ENCODE measurements at regions not wholly inside any gene's neighbourhood (a gene's known extent, or its start where the extent isn't known, plus 50 kb on each side); places are given as distances from the start of the nearest gene placed in this dataset.

DNA sequence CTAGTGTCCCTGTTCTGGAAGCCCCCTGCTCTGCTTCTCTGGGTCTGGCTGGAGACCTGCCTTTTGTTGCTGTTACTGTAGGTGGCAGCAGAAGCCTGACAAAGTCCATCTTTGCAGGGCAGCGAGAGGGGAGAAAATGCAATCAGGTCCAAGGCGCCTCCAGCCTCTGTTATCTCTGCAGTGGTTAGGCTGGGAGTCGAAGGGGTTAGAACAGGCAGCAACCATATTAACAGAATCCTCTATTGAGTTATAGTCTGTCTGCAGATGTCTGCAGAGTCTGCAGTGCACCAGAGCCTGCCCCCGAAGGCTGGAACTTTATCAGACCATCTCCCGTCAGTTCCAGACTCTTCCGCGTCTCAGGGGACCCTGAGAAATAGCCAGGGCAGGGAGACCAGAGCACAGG lies 404.9 kb upstream of the EEF2KMT start:
- Histone ChIP-seq H3K4me2 (no peak overlapping the region), H3K27me3 (ENCODE audit: insufficient read depth) (no peaks in the 10 kb centered on the region), H3K36me3 (ENCODE audit: insufficient read depth) (no peaks in the 10 kb centered on the region), H3K4me1 (ENCODE audit: insufficient read depth) (no peaks in the 10 kb centered on the region), H3K27ac (ENCODE audit: low read depth) (no peak overlapping the region), H3K4me3 (no peak overlapping the region), H3F3A (replicated peaks; ENCODE audit: low read depth) (no peaks in the 10 kb centered on the region), H3K9me2 (ENCODE audit: insufficient read depth) (no peaks in the 10 kb centered on the region), H2AFZ (0 out of 2 replicates have a peak overlapping the region, but pooled peaks have one; percentile 43), H4K20me1 (replicated peaks; ENCODE audit: insufficient read depth) (no peaks in the 10 kb centered on the region), H3K79me2 (replicated peaks; ENCODE audit: insufficient read depth) (no peaks in the 10 kb centered on the region)
- peaks cover 19% of the 10 kb centered on the region for H3K4me1 Mint-ChIP-seq
- peak; percentile 76 for DNase-seq (ENCODE audit: low spot score)
- H3K27me3 Mint-ChIP-seq (ENCODE audit: insufficient read depth, low read depth, poor library complexity), result peaks cover 2% of the 10 kb centered on the region
- TF ChIP-seq CTCF (conservative IDR thresholded peaks at IDR 0.05; ENCODE audit: low read depth in 2 of 2) (peak; percentile 67 to 86), NANOG (IDR thresholded peaks at IDR 0.05; ENCODE audit: borderline replicate concordance) (no peak)
- peak; percentile 89 for ATAC-seq
- H3K4me3 Mint-ChIP-seq, result no peak overlapping the region
- H3K9me3 Mint-ChIP-seq, result peaks cover 5% of the 10 kb centered on the region; the same call in 1 of the 3 replicates
- H3K27ac Mint-ChIP-seq, result no peak overlapping the region
- no peaks in the 10 kb centered on the region for H3K36me3 Mint-ChIP-seq (ENCODE audit: low read depth)

- no peak overlapping the region for H2AFZ ChIP-seq
- H3K36me3 ChIP-seq (ENCODE audit: insufficient read depth), result no peaks in the 10 kb centered on the region
- H3K27me3 ChIP-seq (ENCODE audit: insufficient read depth), result no peaks in the 10 kb centered on the region
- DNase-seq (ENCODE audit: low spot score) (no peak), ATAC-seq (no peak)
- H3K4me3 ChIP-seq, result no peak overlapping the region
- H3K27ac ChIP-seq (ENCODE audit: low read depth), result no peak overlapping the region
- no peaks in the 10 kb centered on the region for H4K20me1 ChIP-seq (replicated peaks; ENCODE audit: insufficient read depth)
- Mint-ChIP-seq H3K4me1 (peaks cover 13% of the 10 kb centered on the region), H3K4me3 (no peak overlapping the region), H3K27ac (no peak overlapping the region), H3K36me3 (ENCODE audit: low read depth) (no peaks in the 10 kb centered on the region), H3K27me3 (ENCODE audit: insufficient read depth, low read depth, poor library complexity) (peaks cover 3% of the 10 kb centered on the region), H3K9me3 (peaks cover 5% of the 10 kb centered on the region; the same call in 1 of the 3 replicates)
- H3K4me1 ChIP-seq (ENCODE audit: insufficient read depth), result no peaks in the 10 kb centered on the region
- no peaks in the 10 kb centered on the region for H3F3A ChIP-seq (replicated peaks; ENCODE audit: low read depth)
- H3K9me2 ChIP-seq (ENCODE audit: insufficient read depth), result no peaks in the 10 kb centered on the region
- no peaks in the 10 kb centered on the region for H3K79me2 ChIP-seq (replicated peaks; ENCODE audit: insufficient read depth)
- H3K4me2 ChIP-seq, result no peak overlapping the region
- no peak for TF ChIP-seq EZH2 (IDR thresholded peaks at IDR 0.05; ENCODE audit: low read depth, unreplicated experiment)
- no peak for TF ChIP-seq CTCF (conservative IDR thresholded peaks at IDR 0.05; ENCODE audit: low read depth in 2 of 2)
Measured at GRCh38 chr16:5500526-5500925, 402.9 kb upstream of the EEF2KMT start.

GRCh38 chr16:5498562-5498961 lies 401.0 kb upstream of the EEF2KMT start:
- no peak for TF ChIP-seq EZH2 (IDR thresholded peaks at IDR 0.05; ENCODE audit: low read depth, unreplicated experiment)
- TF ChIP-seq, protein P1, sequence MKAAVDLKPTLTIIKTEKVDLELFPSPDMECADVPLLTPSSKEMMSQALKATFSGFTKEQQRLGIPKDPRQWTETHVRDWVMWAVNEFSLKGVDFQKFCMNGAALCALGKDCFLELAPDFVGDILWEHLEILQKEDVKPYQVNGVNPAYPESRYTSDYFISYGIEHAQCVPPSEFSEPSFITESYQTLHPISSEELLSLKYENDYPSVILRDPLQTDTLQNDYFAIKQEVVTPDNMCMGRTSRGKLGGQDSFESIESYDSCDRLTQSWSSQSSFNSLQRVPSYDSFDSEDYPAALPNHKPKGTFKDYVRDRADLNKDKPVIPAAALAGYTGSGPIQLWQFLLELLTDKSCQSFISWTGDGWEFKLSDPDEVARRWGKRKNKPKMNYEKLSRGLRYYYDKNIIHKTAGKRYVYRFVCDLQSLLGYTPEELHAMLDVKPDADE (IDR thresholded peaks at IDR 0.05), result no peak
- H3K27ac Mint-ChIP-seq, result no peak overlapping the region
- no peak overlapping the region for H3K4me3 ChIP-seq

More at GRCh38 chr16:5498562-5498961, 401.0 kb upstream of the EEF2KMT start:
- DNase-seq (ENCODE audit: low spot score), result no peak
- Histone ChIP-seq H3F3A (replicated peaks; ENCODE audit: low read depth) (no peaks in the 10 kb centered on the region), H3K27ac (ENCODE audit: low read depth) (no peak overlapping the region), H4K20me1 (replicated peaks; ENCODE audit: insufficient read depth) (no peaks in the 10 kb centered on the region), H3K9me2 (ENCODE audit: insufficient read depth) (no peaks in the 10 kb centered on the region), H3K79me2 (replicated peaks; ENCODE audit: insufficient read depth) (no peaks in the 10 kb centered on the region), H3K4me1 (ENCODE audit: insufficient read depth) (no peaks in the 10 kb centered on the region), H3K27me3 (ENCODE audit: insufficient read depth) (no peaks in the 10 kb centered on the region), H3K4me2 (no peak overlapping the region), H3K36me3 (ENCODE audit: insufficient read depth) (no peaks in the 10 kb centered on the region), H2AFZ (no peak overlapping the region)
- H3K4me3 Mint-ChIP-seq, result no peak overlapping the region
- H3K9me3 Mint-ChIP-seq, result peaks cover 5% of the 10 kb centered on the region; the same call in 1 of the 3 replicates
- peaks cover 3% of the 10 kb centered on the region for H3K27me3 Mint-ChIP-seq (ENCODE audit: insufficient read depth, low read depth, poor library complexity)
- ATAC-seq, result no peak
- H3K36me3 Mint-ChIP-seq (ENCODE audit: low read depth), result no peaks in the 10 kb centered on the region
- H3K4me1 Mint-ChIP-seq, result peaks cover 10% of the 10 kb centered on the region
